Eye (tissue), 1 donor: ENCODE measurements at regions not wholly inside any gene's neighbourhood (a gene's known extent, or its start where the extent isn't known, plus 50 kb on each side); places are given as distances from the start of the nearest gene placed in this dataset.

Experiments used
- DNase-seq: peaks from one replicate; pipeline ENCODE4 v3.0.0-alpha.2; 2015

DNA sequence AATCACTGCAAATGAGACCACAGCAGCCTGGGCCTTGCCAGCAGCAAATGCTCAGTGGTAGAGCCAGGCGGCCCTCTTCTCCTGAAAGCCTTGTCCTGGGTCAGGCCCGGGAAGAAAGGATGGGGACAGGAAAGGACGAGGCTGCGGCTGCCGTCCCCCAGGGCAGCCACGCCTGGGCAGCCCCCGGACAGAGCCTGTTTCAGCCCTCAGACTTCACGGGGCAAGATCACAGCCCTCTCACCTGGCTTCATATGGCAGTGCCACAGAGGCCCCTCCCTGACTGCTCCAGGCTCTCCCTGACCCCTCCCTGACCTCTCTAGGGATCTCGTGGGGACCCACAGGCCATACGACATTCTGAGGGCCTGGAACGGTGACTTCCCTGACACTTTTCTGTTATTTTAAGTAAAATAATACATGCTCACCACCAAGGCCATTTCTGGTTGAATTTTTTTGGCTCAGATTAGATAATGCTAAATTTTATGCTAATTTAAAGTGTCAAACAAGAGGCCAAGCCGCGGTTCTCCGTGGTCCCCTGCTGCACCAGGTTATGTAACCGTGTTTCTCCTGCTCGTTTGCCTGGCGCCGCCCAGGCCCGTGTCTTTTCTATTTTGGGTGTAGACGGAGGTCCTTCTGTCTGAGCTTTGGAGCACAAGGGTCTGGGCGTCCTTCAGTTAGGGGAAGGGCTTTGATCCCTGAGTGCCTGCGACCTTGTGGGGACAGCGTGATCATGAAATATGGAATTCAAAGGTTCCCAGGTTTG lies 59.9 kb upstream of the BHLHE23 start:
- no peak for DNase-seq

DNA sequence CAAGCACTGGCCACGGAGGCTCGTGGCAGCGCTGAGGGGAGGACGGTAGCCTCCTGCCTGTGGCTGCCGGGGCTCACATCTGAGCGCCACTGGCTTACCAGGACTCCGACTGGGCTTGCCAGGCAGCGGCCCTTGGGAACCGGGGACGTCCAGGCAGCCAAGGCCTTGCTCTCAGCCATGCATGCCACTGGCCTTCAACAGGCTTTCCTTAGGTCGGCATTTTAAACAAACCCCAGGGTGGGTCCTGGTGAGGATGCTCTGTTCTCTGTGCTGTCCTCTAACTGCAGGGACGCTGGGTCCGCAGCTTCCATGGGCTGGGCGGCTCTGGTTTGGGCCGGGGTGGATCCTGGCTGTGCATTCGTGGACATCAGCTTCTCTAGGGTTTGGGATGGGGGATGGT lies 59.1 kb upstream of the BHLHE23 start:
- no peak for DNase-seq

DNA sequence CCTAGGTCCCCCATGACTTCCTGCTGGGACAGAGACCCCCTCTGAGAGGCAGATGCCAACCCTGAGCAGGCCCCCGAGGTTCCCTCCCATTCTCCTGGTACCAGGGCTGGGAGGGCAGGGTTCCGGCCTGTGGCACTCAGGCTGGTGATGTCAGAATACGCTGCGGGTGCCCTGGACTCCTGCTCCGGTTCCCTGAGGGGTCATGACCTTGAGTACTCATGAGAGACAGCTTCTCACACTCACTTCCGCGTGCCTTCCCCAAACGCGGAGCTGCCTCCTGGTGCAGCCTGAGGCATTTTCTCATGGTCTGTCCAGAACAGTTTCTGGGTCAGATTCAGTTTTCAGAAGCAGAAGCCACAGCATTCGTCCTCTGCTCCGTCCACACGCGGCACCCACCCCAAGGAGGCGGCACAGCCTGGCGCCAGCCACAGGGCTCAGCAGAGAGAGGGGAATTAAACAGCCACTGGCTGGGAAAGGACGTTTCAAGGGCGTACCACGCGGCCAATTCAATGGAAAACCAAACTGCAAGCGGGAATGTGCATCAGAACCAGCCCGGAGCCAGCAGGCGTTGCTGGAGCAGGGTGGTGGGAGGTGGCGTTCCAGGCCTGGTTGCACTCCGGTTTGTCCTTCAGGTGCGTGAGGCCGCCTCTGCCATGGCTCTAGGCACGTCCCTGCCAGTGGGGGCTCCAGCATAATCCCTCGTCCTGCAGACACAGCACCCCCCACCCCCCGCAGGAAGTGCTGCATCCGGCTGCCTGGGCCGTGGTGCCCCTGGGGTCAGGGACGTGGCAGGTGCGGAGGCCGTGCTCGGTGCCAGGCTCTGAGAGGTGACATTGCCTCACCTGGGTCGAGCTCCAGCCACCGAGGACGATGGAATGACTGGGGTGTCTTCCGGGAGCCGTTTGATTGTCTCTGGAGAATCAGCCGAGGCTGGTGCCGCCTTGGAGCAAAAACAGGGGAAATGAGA lies 58.3 kb upstream of the BHLHE23 start:
- no peak for DNase-seq

DNA sequence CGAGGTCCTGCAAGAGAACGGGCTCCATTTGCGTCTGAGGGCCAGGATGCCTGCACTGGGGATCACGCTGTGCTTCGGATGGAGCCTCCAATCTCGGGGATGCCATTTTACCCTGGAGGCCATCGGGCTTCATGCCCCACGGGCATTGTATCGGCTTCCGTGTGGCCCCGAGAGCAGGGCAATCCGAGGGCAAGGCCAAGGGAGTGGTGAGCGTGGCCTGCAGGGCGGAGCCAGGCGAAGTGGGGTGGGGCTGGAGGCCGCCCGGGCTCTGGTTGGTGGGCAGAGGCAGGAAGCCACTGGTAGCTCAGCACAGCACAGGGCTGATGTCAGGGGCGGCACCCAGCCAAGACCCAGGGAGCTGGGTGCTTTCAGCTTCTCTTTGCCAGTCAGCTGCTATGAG lies 57.5 kb upstream of the BHLHE23 start:
- no peak for DNase-seq

DNA sequence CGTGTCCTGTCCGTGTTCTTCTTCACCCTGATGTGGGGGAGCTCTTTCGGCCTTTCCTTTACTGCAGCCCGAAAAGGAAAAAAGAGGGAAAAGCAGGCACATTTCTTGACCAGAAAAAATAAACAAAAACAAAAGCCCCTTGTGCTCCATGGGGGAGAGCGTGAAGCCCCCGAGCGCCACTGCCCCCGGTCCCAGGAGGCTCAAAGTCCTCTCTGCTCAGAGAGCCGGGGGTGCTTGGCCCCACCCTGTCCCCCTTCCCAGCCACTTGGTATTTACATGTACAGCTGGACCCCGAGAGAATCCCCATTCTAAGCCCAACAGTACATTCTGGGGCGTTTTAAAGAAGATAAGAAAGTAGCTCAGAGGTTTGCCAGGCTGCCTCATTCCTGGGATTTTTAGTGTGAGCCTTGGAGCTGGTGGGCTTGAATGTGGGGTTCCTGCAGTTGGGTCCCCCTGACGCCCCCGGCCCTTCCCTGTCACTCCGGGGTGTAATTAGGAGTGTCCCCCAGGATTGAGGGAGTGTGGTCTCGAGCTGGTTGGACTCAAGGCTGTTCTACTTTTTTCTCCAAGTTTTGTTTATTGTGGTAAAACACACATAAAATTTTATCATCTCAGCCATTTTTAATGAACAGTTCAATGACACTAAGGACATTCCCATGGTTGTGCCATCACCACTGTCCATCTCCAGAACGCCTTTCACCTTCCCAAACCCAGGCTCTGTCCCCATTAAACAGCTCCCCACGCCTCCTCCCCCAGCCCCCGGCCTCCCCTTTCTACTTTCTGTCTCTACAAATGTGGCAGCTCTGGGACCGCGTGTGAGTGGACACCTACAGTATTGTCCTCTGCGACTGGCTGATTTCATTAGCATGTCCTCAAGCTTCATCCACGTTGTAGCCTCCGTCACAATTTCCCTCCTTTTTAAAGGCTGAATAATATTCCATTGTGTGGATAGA lies 55.7 kb upstream of the BHLHE23 start:
- no peak for DNase-seq

DNA sequence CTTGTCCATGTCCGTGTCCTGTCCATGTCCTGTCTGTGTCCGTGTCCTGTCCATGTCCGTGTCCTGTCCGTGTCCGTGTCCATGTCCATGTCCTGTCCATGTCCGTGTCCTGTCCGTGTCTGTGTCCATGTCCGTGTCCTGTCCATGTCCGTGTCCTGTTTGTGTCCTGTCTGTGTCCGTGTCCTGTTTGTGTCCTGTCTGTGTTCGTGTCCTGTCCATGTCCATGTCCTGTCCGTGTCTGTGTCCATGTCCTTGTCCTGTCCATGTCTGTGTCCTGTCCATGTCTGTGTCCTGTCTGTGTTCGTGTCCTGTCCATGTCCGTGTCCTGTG lies 55.0 kb upstream of the BHLHE23 start:
- DNase-seq: no peak

DNA sequence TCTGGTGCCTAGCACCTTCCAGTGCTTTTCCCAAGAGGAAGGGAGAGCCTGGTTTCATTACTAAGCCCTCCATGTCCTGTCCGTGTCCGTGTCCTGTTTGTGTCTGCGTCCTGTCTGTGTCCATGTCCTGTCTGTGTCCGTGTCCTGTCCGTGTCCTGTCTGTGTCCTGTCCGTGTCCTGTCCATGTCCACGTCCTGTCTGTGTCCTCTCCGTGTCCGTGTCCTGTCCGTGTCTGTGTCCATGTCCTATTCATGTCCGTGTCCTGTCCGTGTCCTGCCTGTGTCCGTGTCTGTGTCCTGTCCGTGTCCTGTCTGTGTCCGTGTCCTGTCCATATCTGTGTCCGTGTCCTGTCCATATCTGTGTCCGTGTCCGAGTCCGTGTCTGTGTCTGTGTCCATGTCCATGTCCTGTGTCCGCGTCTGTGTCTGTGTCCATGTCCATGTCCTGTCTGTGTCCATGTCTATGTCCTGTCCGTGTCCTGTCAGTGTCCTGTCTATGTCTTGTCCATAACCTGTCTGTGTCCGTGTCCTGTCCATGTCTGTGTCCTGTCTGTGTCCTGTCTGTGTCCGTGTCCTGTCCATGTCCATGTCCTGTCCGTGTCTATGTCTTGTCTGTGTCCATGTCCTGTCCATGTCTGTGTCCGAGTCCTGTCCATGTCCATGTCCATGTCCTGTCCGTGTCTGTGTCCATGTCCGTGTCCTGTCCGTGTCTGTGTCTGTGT lies 54.4 kb upstream of the BHLHE23 start:
- DNase-seq: no peak

DNA sequence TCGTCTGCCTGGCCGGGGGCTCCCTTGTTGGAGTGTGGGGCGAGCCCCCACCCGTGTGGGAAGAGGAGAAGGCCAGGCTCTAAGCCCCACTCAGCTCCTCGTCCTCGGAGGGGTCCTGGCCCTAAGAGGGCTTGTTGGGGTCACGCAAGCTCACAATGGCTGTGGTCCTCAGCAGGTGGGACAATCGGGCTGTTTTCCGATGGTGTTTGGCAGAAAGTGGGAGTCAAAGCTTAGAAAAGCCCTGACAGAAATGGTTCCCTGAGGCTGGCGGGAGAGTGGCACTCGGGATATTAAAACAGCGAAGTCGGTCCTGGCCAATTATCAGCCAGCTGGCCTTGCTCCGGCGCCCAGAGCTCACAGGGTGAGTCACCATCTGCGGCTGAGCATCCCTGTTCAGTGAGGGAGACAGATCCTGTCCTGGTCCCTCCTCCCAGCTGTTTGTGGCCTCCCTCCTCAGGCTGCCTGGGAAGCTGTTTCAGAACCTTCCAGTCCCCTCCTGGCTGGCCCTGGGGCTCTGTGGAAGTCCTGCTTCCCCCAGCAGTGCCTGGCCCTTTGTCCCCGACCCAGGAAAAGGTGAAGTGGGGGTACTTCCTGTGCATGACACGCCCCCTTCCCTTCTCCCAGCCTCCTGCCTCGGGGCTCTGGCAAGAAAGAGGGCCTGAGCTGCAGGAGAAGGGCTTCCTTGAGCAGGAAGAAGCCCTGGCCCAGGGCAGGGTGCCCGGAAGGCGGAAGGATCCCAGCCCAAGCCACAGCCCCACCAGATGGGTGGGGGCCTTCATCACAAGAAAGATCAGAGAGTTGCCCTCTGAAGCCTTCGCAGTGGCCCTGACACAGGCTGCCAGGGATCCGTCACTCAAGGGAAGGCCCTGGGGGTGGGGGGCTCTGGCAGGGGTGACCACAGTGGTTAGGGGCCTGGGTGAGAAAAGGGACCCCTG lies 53.6 kb upstream of the BHLHE23 start:
- DNase-seq: peak; percentile 70

DNA sequence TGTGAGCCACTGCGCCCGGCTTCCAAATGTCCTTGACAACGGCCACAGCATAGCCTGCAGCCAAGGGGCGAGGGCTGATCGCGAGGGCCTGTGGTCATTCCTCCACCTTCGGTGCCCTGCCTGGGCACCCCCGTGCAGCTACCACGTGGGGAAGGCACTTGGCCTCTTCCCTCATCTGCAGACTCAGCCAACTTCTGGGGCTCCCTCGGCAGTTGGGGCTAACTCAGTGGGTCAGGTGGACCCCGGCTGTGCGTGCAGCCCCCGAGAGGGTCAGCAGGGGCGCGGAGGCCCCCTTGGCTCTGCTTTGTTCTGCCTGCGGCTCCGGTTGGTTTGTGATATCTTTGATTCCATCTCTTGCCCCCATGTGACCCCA lies 52.9 kb upstream of the BHLHE23 start:
- no peak for DNase-seq

DNA sequence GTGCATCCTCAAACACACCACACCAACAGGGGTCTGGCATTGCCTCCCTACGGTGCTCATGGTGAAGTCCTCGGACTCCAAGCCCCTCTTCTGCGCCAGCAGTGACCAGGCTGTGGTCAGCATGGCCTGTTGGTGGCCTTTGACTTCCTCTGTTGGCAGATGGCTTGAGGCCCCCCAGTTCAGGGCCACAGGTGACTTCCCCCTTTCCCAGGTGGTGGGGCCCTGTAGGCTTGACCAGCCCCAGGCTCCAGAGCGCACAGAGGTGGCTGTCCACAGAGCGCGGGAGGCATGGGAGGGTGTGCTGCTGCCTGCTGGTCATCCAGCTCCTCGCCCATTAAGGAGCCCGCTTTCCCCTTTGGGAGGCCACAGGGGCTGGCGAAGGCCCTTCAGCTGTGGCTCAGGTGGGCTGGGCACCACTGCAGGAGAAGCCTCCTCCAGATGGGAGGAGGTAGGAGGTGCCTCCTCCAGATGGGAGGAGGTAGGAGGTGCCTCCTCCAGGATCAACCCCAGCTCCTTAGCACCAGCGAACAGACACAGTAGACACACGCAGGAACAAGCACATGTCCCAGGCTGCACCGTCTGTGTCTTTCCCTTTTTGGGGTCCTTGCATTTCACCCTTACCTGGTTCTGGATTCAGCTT lies 52.1 kb upstream of the BHLHE23 start:
- no peak for DNase-seq

DNA sequence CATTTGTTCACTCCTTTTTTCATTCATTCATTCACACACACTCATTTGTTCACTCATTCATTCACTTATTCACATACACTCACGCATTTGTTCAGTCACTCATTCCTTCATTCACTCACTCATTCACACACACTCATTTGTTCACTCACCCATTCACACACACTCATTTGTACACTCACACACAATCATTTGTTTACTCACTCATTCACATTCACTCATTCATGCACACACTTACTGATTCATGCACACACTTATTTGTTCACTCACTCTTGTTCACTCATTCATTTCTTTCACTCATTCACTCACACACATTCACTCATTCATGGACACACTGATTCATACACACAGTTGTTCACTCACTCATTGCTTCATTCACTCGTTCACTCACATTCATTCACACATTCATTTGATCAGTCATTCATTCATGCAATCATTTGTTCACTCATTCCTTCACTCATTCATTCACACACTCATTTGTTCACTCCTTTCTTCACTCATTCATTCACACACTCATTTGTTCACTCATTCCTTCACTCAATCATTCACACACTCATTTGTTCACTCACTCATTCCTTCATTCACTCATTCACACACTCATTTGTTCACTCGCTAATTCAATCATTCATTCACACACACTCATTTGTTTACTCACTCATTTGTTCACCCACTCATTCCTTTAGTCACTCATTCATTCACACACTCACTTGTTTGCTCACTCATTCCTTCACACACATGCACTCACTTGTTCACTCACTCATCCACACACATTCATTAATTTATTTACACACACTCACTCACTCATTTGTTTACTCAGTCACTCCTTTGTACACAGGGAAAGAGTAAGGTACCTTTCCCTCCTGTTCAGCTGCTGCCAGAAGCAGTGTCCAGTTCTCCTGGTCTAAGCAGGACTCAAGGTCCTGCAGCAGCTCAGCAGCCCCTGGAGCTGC lies 50.7 kb upstream of the BHLHE23 start:
- DNase-seq: peak; percentile 83

DNA sequence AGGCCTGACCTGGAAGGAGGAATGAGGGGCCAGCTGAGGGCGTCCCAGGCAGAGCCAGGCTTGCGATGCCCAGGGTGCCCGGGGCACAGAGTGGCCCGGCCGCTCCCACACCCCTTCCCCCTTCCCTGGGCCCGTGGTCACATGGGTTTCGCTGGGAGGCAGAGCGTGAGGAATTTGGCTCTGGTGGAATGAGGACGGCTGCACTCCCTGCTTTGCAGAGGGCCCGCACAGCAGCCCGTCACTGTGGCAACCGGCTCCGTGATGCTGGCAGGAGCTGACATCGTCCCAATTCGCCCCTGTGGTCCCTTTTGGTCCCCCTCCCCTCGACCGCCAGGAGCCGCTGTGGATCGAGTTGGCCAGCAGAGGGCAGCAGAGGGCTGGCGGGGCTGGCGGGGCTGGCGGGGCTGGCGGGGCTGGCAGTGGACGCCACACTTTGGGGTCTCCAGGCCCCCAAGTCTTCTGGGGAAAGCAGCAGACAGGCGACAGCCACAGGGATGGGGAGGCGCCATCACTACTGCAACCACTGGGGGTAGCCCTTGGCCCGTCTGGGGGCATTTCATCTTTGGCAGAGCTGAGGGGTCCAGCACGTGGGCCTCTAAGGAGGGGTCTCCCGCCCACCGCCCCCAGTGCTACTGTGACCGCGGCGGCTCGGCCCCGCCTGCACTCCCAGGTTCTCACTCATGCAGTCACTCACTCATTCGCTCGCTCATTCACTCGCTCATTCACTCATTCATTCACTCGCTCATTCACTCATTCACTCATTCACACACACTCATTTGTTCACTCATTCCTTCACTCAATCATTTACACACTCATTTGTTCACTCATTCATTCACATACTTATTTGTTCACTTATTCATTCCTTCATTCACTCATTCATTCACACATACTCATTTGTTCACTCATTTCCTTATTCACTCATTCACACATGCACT lies 49.7 kb upstream of the BHLHE23 start:
- DNase-seq: peak; percentile 90
